ENCODE measurements at regions not wholly inside any gene's neighbourhood (a gene's known extent, or its start where the extent isn't known, plus 50 kb on each side); places are given as distances from the start of the nearest gene placed in this dataset.

DNA sequence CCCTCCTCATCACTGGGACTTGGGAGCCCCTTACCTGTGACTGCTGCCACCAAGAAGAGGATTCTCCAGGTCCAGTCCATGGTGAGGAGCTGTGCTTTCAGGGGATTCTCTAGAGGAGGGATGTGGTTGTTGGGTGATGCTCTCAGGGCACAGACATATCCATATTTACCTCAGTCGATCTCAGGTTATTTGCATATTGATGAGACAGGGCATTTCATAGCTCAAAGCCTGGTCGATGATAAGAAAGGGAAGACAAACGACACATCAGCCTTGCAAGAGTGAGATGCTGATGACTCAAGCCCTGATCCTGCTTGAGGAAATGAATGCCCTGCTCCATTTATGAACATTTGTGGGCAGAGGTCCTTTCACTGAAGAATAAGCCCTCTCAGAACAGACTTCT is 981.0 kb downstream of the TMEM121 start:
- no peak for DNase-seq (ENCODE audit: low read depth in 2 of 2)
- H3K9me3 ChIP-seq (ENCODE audit: control insufficient read depth, insufficient read depth, low read depth, low read length): no peaks in the 10 kb centered on the region
- no peak overlapping the region for H3K4me3 ChIP-seq (replicated peaks in 1 of 4; ENCODE audit: control extremely low read depth in 1 of 4, insufficient read depth in 1 of 4, low read depth in 3 of 4, low read length in 4 of 4)
- no peaks in the 10 kb centered on the region for H3K27me3 ChIP-seq (ENCODE audit: control insufficient read depth, insufficient read depth, low read length)
- no peak overlapping the region for H3K27ac ChIP-seq (ENCODE audit: insufficient read depth, low read length)
- no peaks in the 10 kb centered on the region for H4K20me1 ChIP-seq (ENCODE audit: control insufficient read depth, extremely low read depth, insufficient read depth, low read length)
- no peaks in the 10 kb centered on the region for H3K79me2 ChIP-seq (ENCODE audit: control insufficient read depth, insufficient read depth, low read length)
- H3K9ac ChIP-seq (ENCODE audit: insufficient read depth, low read length): no peak overlapping the region
- no peaks in the 10 kb centered on the region for H3K4me1 ChIP-seq (ENCODE audit: control insufficient read depth, extremely low read depth, insufficient read depth, low read length)
- TF ChIP-seq, protein P1, sequence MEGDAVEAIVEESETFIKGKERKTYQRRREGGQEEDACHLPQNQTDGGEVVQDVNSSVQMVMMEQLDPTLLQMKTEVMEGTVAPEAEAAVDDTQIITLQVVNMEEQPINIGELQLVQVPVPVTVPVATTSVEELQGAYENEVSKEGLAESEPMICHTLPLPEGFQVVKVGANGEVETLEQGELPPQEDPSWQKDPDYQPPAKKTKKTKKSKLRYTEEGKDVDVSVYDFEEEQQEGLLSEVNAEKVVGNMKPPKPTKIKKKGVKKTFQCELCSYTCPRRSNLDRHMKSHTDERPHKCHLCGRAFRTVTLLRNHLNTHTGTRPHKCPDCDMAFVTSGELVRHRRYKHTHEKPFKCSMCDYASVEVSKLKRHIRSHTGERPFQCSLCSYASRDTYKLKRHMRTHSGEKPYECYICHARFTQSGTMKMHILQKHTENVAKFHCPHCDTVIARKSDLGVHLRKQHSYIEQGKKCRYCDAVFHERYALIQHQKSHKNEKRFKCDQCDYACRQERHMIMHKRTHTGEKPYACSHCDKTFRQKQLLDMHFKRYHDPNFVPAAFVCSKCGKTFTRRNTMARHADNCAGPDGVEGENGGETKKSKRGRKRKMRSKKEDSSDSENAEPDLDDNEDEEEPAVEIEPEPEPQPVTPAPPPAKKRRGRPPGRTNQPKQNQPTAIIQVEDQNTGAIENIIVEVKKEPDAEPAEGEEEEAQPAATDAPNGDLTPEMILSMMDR (conservative IDR thresholded peaks at IDR 0.05 in 1 of 2, IDR thresholded peaks at IDR 0.05 in 1 of 2; ENCODE audit: low read depth in 1 of 2, low read length in 2 of 2): no peak
- TF ChIP-seq EZH2 (IDR thresholded peaks at IDR 0.05; ENCODE audit: low read length, missing control alignments): no peak
- no peaks in the 10 kb centered on the region for H3K36me3 ChIP-seq (ENCODE audit: control insufficient read depth, insufficient read depth, low read length)
- H2AFZ ChIP-seq (ENCODE audit: low read length): no peak overlapping the region
- H3K4me2 ChIP-seq (ENCODE audit: extremely low read depth, insufficient read depth, low read length): no peak overlapping the region

DNA sequence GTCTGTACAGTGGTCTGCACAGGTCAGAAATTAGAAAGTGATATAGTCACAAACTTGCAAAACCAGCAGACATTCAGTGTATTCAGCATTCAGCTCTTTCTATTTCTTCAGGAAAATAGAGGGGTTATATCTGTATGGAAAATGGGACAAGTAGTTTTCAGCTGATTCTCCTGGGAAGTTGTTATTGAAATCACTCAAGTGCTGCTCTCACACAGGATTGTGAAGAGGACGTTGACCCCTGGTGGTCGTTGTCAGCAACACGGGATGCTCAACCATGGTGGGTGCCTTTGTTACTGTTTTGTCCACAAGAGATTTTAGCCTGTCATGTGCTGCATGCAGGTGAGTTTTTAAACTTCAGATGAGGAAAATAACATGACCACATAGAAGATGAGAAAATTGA is 981.8 kb downstream of the TMEM121 start:
- Histone ChIP-seq H3K79me2 (ENCODE audit: control insufficient read depth, insufficient read depth, low read length) (no peaks in the 10 kb centered on the region), H3K4me2 (ENCODE audit: extremely low read depth, insufficient read depth, low read length) (no peak overlapping the region), H3K36me3 (ENCODE audit: control insufficient read depth, insufficient read depth, low read length) (no peaks in the 10 kb centered on the region), H3K27me3 (ENCODE audit: control insufficient read depth, insufficient read depth, low read length) (no peaks in the 10 kb centered on the region), H2AFZ (ENCODE audit: low read length) (no peak overlapping the region), H4K20me1 (ENCODE audit: control insufficient read depth, extremely low read depth, insufficient read depth, low read length) (no peaks in the 10 kb centered on the region), H3K27ac (ENCODE audit: insufficient read depth, low read length) (no peak overlapping the region), H3K9ac (ENCODE audit: insufficient read depth, low read length) (no peak overlapping the region), H3K9me3 (ENCODE audit: control insufficient read depth, insufficient read depth, low read depth, low read length) (no peaks in the 10 kb centered on the region), H3K4me1 (ENCODE audit: control insufficient read depth, extremely low read depth, insufficient read depth, low read length) (no peaks in the 10 kb centered on the region), H3K4me3 (replicated peaks in 1 of 4; ENCODE audit: control extremely low read depth in 1 of 4, insufficient read depth in 1 of 4, low read depth in 3 of 4, low read length in 4 of 4) (no peak overlapping the region)
- DNase-seq (ENCODE audit: low read depth in 2 of 2): no peak
- TF ChIP-seq, protein P1 (conservative IDR thresholded peaks at IDR 0.05 in 1 of 2, IDR thresholded peaks at IDR 0.05 in 1 of 2; ENCODE audit: low read depth in 1 of 2, low read length in 2 of 2): no peak
- TF ChIP-seq EZH2 (IDR thresholded peaks at IDR 0.05; ENCODE audit: low read length, missing control alignments): no peak

DNA sequence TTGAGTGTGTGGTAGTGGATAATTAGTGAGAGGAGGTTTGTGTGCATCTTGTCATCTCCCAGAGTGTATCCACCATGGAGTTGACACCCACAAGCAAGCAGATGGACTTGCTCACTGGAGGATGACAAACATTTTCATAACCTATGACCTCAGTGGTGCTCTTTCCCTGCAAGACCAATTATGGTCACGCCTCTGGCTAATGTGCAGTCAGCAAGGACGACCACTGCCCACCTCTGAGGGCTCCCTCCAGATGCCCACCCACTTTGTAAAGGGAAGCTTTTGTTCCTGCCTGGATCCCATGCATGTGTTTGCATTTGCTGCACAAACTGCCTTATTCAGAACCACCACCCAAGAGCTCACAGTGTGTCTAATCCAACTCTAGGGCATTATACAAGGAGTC is 982.8 kb downstream of the TMEM121 start:
- no peak overlapping the region for H3K4me2 ChIP-seq (ENCODE audit: extremely low read depth, insufficient read depth, low read length)
- H2AFZ ChIP-seq (ENCODE audit: low read length): no peak overlapping the region
- H3K27me3 ChIP-seq (ENCODE audit: control insufficient read depth, insufficient read depth, low read length): no peaks in the 10 kb centered on the region
- TF ChIP-seq, protein P1 (conservative IDR thresholded peaks at IDR 0.05 in 1 of 2, IDR thresholded peaks at IDR 0.05 in 1 of 2; ENCODE audit: low read depth in 1 of 2, low read length in 2 of 2): no peak
- TF ChIP-seq EZH2 (IDR thresholded peaks at IDR 0.05; ENCODE audit: low read length, missing control alignments): no peak
- H4K20me1 ChIP-seq (ENCODE audit: control insufficient read depth, extremely low read depth, insufficient read depth, low read length): no peaks in the 10 kb centered on the region
- H3K27ac ChIP-seq (ENCODE audit: insufficient read depth, low read length): no peak overlapping the region
- no peak overlapping the region for H3K4me3 ChIP-seq (replicated peaks in 1 of 4; ENCODE audit: control extremely low read depth in 1 of 4, insufficient read depth in 1 of 4, low read depth in 3 of 4, low read length in 4 of 4)
- H3K4me1 ChIP-seq (ENCODE audit: control insufficient read depth, extremely low read depth, insufficient read depth, low read length): no peaks in the 10 kb centered on the region
- no peaks in the 10 kb centered on the region for H3K36me3 ChIP-seq (ENCODE audit: control insufficient read depth, insufficient read depth, low read length)
- H3K9ac ChIP-seq (ENCODE audit: insufficient read depth, low read length): no peak overlapping the region
- no peak for DNase-seq (ENCODE audit: low read depth in 2 of 2)
- H3K79me2 ChIP-seq (ENCODE audit: control insufficient read depth, insufficient read depth, low read length): no peaks in the 10 kb centered on the region
- H3K9me3 ChIP-seq (ENCODE audit: control insufficient read depth, insufficient read depth, low read depth, low read length): no peaks in the 10 kb centered on the region
